LNCAP (cell line): ENCODE measurements at regions not wholly inside any gene's neighbourhood (a gene's known extent, or its start where the extent isn't known, plus 50 kb on each side); places are given as distances from the start of the nearest gene placed in this dataset.

Experiments
- TF ChIP-seq, protein P1 (sequence below): fragments of 450-650 bp; IDR thresholded peaks from 2 replicates; pipeline ENCODE4 v1.5.1; 2017; ENCODE audit warnings: mild to moderate bottlenecking

DNA sequence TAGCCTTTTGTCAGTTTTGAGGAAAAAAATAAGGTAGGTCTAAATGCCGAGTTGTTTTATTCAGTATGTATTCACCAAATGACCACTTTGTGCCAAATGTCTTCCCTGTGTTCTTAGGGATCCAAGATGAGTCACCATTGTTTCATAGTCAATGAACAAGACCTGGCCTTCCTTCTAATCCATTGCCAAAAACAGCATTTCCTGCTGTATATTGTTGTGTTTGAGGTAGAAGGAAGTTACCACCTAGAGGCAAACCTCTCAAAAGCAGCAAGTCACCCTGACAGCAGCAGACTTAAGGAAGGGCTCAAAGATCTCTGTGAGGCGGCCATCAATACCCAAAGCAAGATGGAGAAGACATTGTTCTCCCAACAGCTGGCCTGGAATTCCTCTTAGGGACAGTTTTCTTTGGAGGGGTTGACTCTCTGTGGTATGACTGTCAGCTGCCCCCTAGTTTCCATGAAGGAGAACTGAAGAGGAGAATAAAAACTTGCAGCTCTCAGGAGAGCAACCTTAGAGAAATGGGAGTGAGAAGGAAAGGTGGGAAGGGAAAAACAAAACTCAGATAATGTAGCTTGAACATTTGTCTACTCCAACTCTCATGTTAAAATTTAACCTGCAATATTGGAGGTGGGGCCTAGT, 328.3 kb downstream of the LRATD1 start:
- TF ChIP-seq, protein P1, sequence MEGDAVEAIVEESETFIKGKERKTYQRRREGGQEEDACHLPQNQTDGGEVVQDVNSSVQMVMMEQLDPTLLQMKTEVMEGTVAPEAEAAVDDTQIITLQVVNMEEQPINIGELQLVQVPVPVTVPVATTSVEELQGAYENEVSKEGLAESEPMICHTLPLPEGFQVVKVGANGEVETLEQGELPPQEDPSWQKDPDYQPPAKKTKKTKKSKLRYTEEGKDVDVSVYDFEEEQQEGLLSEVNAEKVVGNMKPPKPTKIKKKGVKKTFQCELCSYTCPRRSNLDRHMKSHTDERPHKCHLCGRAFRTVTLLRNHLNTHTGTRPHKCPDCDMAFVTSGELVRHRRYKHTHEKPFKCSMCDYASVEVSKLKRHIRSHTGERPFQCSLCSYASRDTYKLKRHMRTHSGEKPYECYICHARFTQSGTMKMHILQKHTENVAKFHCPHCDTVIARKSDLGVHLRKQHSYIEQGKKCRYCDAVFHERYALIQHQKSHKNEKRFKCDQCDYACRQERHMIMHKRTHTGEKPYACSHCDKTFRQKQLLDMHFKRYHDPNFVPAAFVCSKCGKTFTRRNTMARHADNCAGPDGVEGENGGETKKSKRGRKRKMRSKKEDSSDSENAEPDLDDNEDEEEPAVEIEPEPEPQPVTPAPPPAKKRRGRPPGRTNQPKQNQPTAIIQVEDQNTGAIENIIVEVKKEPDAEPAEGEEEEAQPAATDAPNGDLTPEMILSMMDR = no peak

DNA sequence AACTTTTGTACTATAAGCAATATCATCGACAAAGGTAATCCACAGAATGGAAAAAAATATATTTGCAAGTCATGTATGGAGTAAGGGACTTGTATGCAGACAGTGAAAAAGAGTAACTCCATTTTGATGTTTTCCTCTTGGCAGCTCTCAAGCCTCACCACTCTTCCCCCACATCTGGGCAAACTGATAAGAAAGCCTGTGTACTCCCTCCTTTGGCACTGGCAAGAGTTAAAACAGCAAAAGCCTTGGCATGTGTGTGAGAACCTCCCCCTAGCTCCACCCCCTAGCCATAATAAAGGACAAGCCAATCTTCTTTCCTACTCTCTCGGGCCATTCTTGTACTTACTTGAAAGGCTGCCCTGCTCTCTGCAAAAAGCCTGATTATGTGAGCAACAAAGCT, 335.2 kb downstream of the LRATD1 start:
- TF ChIP-seq, protein P1 = no peak

DNA sequence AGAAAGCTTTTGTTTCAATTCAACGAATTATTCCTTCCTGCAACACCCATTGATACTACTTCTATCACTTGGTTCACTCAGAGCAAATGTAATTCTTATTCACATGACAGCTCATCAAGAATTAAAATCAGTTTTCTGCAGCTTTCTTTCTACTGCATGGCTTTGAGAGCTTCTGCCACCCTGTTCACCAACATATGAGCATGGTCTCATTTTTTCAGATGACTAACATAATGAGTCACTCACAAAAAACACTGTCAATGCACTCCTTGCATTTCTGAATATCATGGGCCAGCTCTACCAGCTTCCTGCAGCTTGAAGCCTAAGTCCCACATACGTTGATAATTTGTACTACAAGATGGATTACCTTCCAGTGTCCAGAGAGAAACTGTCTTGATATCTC, 342.9 kb downstream of the LRATD1 start:
- TF ChIP-seq, protein P1 = no peak

DNA sequence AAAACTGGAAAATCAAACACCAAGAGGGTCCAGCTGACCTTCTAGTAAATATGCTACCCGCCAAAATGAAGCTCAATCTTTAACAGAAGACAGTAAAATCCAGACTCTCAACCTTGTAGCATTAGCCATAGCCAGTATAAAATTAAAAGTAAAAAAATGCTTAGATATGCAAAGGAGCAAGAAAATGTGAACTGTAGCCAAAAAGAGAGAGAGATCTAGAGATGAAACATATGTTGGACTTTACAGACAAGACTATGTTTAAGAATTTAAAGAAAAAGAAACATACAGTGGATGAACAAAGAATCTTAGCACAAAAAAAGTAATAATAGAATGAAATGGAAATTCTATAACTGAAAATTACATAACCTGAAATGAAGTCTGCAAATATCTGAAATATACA, 344.5 kb downstream of the LRATD1 start:
- TF ChIP-seq, protein P1 = no peak

DNA sequence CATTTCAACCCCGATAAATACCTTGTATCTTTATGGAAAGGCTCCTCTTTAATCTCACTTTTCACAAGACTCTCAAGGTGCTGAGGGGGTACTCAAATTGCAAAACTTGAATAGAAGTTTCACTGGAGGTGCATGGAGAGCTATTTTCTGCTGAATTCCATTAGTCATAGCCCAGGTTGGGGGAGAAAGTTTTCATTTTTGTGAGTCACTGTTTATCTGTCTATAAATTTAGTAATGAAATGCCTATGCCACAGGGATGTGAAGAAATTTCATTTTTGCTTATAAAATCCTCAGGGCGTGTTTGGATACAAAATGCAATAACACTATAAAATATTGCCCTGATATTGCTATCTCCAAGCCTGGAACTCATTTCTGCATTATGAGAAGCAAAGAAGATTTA, 346.3 kb downstream of the LRATD1 start:
- TF ChIP-seq, protein P1 = no peak

DNA sequence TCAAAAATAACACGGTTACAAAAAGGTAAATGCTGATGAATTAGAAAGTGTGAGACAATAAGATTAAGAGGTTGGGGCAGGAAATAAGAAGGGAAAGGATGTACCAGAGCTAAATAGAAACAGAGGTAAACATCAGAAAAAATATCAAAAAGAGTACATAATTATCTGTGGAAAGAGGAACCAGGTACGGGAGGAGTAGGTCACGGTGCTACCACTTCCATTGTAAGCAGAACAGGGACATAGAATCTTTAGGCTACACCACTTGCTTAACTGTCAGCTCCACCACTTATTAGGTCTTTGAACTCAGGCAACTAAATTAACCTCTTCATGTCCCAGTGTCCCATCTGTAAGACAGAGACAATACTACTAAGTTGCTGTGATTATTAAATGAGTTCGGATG, 350.3 kb downstream of the LRATD1 start:
- TF ChIP-seq, protein P1 = no peak

DNA sequence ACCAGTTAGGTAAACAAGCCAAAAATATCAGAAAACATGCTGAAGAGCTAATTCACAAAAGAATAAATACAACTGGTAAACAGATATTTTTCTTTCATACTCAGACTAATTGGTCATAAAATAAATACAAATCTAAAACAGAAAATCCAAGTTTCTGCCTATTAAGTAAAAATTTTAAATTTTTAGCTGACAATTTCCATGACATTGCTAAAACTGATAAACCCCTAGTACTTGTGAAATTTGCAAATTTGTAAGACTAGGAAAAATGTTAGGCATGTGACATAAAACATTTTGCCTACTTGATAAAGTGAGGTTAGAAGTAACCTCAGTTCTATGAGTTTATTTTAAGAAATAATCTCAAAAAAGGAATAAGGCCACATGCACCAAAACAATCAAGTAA, 356.1 kb downstream of the LRATD1 start:
- TF ChIP-seq, protein P1 = no peak

DNA sequence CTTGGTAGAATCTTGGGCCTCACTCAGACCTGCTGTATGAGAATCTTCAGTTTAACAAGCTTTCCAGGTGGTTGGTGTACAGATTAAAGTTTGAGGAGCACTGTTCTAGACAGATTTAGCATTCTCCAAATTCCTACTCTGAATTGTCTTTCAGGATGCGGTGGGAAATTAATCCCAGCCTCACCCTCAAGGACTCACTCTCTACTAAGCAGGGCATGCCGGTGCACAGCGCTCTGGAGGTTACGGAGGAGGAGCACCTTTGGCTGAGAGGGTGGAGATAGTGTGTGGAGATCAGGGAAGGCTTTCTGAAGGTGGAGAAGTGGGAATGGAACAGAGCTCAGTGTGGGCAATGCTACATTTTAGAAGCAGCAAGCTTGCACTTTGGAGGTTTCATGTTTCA, 359.2 kb downstream of the LRATD1 start:
- TF ChIP-seq, protein P1 = no peak
